ENCODE measurements at regions not wholly inside any gene's neighbourhood (a gene's known extent, or its start where the extent isn't known, plus 50 kb on each side); places are given as distances from the start of the nearest gene placed in this dataset.

DNA sequence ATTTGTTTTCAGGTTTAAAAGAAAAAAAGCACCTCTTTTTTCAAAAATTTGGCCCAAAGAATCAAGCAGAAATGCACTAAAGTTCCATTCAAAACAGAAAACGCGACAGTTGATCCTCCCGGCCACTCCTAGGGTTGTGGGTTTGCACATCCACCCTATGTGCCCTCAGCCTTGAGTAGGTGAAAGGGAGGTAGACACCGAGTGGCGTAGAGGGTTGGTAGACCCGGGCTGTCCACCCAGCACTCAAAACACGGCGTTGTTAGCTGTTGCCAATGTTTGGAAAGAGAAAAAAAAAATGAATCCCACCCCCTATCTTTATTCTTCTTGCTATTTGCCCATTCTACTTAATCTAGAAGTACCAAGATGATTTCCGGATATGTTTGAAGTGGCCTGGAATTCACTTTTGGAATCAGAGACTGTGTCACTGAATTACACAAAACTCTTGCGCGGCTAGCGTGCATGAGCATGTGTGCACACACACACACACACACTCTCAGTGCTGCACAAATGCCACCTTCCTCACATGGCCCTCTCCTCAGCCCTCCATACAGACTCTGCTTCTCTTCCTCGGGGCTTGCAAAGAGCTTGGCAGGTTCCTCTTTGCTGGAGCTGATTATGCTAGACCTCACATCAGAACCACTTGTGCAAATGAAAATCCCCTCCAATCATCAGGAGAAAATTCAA is 110.2 kb upstream of the HAND1 start:
- DNase-seq, result no peak

DNA sequence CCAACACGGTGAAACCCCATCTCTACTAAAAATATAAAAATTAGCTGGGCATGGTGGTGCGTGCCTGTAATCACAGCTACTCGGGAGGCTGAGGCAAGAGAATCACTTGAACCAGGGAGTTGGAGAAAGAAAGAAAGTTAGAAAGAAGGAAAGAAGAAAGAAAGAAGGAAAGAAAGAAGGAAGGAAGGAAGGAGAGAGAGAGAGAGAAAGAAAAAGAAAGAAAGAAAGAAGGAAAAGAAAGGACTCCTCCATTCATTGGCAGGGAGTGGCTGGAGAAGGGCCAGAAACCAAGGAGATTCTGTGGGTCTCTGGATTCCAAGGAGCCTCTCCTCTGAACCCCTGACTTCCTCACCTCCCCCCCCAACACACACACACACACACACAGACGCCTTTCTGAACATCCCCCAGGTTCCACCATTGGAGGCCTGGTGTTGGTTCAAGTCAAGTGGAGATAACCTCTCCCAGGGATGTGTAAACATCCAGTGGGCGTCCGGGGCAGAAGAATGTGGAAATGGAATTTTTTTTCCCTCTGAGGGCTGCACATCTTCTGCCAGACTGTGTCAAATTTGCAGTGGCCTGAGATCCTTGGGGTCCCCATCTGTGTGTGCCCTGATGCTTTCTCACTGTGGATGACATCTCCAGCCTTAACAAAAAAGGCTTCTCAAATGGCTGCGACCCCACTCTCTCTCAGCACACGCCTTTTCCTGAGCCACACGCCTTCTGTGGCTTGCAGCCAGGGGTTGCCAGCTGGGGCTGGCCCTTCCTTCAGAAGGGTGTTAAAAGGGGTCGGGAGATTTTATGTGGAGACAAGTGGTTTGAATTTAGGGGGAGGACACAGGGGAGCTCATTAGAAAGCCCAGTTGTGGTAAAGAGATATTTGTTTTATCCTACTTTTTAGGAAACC is 109.3 kb upstream of the HAND1 start:
- DNase-seq, result no peak

DNA sequence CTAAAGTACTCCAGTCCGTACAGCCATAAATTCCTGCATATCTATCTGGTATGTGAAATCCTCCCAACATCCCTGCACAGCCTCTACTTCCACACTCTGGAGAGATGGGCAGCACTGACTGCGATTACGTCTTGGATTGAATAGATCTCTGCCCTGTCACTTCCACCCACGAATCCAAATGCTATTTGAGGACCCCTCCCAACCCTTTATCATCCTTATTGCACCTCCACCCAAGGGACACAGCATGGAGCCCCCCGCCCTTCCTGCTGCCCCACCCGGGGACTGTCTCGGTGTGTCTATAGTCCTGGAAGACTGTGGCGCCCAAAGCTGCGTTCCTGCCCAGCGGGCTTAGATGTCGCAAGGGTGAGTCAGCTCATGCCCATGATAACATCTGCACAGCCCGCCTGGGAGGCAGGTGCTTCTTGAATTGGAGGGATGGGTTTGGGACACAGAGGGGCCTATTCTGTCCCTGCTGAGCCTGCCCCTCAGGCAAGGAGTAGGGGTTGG is 105.7 kb upstream of the HAND1 start:
- DNase-seq, result no peak

DNA sequence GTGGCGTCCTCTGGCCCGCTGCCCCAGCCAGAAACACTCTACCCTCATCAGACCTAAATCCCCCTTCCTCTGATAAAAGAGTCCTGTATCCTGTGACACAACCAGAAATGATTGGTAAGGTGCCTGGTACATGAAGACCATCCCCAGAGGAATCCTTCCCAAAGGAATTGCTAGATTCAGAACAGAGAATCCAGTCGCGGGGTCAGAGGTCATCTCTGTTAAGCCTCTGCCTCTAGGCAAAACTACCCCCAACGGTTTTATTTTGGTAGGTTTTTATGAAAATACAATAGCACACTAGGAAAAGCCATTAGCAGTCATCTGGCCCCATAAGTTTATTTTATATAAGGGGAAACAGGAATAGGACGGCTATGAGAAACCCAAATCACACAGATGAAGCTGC is 102.4 kb upstream of the HAND1 start:
- DNase-seq, result no peak

DNA sequence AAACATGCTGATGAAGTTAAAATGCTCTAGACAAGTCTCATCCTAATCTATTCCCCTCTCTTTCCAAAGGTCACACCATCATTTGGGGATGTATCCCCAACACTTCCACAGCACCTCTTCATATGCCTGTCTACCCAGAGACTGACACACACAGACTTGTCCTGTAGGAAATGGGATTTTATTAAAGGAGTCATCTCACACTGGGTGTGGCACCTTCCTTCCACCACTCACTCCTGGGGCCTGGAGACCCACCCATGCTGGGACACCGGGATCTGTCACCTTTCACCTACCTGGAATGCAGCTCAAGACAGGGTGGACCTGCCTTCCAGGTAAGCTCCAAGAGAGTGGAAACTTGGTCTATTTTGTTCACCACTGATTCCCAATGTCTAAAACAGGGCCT is 99.4 kb upstream of the HAND1 start:
- no peak for DNase-seq

DNA sequence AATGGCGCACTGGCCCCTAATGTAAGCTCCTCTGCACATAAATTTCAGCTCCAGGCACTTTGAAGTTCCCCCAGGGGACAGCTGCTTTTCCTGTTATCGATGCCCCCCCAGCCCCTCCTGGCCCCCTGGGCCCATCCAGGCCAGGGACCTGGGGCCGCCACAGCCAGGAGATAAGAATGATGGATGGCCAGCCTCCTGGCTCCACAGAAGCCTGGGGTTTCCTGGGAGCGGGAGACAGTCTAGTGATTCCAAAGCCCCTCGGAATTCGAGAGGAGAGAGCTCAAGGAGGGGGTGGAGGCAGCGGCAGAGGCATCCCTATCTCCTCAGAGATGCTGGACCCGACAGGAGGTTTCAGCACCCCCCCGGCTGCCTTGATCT is 98.4 kb upstream of the HAND1 start:
- no peak for DNase-seq

DNA sequence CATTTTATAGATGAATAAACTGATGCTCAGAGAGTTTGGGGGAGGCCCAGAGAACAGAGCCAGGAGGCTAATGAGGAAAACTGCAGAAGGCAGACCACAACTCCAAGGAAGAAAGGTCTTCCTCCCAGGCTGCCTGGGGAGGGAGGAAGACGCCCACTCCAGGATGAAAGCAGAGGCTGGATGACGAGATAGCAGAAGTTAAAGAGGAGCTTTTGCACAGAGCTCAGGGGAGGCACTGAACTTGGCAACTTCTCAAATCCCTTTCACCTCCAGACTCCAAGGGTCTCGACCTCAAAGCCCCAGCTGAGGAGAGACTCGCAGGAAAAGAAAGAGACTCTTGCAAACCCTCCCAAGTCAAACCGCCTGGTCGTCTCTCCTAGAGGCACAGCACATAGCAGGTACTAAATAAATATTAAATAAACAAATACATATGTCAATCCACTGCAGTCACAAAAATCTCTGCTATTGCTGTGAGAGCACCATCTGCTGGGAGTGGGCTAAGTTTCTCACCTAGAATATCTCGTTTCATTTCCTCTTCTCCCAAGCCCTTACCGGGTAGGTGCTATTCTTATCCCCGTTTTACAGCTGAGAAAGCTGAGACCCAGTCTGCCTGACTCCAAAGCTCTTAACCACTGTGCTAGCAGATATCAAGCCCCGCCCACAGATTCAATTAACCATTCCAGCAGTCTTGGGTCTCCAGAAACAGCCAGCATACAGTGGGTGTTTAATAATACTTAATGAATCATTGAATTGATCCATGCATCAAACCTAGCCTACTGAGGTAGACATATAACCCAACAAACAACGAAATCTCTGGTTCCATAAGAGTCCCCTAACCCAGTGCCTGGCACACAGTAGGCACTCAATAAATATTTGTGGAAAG is 97.8 kb upstream of the HAND1 start:
- no peak for DNase-seq

DNA sequence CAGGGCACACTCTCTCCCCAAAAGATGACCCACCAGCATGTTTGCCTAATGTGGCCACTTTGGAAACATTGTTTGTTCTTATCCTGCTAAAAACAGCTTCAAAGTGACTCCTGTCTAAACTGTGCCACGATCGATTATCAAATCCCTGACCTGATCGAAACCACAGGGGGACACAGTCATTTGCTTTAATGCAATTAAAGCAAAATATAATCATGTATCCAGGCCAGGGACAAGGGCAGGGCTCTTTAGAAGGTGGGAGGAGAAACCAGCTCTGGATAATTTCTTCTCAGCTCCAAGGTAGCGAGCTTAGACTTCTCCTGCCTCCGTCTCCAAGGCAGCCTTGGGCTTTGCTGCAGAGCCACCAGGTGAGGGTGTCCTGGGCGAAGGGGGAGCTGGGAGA is 95.0 kb upstream of the HAND1 start:
- no peak for DNase-seq

DNA sequence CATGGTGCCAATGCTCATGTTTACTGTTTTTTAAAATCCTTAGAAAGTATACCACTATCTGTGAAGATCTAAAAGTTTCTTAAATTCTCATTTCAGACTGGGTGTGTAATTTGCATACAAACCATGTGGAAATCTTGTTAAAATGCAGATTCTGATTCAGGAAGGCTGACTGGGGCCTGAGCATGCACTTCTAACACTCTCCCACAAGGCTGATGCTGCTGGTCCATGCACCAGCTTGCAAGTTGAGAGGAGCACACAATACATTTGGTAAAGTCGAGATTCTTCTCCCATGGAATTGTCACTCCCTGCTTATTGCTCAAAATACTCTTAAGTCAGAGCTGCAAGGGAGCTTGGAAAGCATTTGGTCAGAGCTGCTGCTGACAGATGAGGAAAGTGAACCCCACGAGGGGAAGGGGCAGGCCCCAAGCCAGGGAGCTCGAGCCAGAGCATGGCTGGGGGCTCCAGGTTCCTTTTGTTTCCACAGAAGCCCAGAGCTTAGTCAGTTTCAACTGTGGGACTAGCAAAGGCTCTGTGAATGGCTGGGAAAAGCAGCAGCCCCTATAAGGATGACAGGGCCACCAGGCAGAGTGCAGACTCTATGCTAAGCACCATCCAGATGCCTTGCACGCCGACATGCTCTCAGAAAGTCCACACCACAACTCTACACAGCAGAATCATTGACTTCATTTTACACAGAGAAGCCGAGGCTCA is 93.5 kb upstream of the HAND1 start:
- no peak for DNase-seq

DNA sequence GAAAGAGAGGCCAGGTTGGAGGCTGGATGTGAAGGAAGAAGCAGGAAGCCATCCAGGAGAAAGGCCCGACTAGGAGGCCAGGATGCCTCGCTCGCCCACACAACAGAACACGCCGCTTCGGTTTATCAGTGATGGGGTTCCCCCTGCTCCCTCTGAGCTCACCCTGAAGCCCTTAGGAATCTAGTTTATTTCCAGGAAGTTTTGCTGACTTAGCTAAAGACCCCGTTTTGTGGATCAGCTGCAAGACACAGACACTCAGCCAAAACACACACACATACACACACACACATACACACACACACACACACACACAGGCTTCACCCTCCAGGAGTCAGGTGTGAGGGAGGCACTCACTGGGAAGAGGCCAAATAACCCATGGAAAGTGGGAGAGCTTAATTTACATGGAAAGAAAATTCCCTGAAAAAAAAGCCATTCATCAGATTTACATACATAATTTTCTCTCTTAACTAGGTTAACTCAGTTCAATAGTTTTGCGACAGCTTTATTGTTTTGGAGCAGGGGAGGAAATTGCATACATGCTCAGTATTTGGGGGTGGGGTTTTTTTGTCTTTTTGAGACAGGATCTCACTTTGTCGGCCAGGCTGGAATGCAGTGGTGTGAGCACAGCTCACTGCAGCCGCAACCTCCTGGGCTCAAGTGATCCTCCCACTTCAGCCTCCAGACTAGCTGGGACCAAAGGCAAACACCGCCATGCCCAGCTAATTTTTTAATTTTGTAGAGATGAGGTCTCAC is 92.7 kb upstream of the HAND1 start:
- no peak for DNase-seq

DNA sequence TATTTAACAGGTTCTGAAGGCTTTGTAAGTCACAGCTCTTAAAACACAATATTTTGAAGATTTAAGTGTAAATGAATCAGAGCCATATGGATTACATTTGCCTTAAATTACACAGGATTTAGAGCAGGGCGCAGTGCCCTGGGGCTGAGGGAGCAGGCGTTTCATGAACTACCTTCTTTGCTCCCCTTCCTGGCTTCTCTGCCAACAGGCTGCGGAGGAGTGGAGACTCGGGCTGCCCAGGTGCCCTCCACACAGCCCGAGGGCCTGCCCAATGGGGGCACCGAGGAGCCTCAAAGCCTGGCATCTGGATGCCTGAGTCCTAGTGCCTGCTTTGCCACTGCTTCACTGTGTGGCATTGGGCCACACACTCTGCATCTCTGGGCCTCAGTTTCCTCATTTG is 90.6 kb upstream of the HAND1 start:
- DNase-seq, result no peak

DNA sequence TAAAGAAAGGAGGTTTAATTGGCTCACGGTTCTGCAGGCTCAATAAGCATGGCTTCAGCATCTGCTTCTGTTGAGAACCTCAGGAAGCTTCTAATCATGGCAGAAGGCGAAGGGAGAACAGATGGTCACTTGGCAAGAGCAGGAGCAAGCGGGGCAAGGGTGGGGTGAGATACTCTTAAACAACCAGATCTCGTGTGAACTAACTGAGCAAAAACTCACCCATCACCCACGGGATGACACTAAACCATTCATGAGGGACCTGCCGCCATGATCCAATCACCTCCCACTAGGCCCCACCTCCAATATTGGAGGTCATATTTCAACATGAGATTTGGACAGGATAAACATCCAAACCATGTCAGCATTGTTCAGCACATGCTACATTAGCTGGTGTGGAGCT is 89.1 kb upstream of the HAND1 start:
- no peak for DNase-seq

DNA sequence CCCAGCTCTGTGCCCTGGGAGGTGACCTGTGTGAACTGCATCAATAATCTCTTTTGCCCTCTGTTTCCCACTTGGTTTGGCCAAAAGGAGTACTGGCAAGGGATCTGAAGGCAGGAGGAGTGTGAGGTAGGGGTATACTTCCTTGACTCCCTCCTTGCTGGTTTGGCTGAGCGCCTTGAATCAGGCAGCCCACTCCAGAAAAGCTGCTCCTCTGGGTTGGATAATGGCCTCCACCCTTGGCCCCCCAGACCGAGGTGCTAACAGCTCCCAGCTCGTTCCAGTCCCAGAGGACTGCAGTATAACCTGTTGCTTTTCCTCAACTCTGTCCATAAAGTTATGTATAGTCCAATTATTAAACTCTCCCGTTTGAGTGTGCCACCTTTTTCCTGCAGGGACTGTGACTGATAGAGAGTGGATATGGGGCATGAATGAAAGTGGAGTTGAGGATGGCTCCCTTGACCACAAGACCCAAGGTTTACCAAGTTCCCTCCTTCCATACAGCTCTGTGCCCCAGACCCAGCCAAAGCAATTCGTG is 88.2 kb upstream of the HAND1 start:
- no peak for DNase-seq

DNA sequence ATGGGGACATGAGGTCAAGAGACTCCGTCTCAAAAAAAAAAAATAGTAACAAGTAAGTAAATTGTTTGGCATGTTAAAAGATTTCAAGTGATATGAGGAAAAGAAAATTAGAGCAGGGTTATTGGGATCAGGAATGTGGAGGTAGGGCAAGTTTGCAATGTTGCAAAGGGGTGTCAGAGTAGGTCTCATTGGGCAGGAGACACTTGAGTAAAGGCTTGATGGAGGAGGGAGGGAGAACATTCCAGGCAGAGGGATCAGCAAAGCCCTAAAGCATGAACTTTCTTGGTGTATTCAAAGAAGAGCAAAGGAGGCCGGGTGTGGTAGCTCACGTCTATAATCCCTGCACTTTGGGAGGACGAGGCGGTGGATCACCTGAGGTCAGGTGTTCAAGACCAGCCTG is 87.1 kb upstream of the HAND1 start:
- DNase-seq, result no peak

DNA sequence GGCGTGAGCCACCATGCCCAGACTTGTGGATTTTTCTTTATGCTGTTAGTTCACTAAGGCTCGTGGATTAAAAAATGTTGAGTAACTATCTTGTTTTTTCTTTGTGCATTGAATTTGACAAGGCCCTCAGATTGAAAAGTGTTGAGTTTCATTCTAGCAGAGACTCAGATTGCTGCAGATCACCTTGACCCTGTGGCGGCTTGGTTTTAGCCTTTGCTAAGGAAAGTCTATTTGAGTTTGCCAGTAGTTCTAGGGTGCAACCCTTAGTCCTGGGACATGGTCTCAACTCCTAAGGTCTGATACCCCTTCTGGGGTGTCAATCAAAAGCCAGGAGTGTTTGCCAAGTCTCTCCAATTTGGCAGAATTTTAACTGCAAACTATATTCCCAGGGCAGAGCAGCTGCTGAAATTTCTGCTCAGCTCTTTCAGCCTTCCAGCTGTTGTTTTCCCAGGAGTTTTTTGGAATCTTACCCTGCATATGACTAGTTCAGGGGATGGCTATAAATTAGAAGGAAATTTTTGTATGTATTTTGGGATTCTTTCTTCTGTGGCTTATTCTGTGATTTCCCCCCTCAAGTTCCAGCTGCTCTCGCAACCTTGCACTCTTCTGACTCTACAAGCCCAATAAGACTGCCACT is 84.3 kb upstream of the HAND1 start:
- DNase-seq, result no peak

DNA sequence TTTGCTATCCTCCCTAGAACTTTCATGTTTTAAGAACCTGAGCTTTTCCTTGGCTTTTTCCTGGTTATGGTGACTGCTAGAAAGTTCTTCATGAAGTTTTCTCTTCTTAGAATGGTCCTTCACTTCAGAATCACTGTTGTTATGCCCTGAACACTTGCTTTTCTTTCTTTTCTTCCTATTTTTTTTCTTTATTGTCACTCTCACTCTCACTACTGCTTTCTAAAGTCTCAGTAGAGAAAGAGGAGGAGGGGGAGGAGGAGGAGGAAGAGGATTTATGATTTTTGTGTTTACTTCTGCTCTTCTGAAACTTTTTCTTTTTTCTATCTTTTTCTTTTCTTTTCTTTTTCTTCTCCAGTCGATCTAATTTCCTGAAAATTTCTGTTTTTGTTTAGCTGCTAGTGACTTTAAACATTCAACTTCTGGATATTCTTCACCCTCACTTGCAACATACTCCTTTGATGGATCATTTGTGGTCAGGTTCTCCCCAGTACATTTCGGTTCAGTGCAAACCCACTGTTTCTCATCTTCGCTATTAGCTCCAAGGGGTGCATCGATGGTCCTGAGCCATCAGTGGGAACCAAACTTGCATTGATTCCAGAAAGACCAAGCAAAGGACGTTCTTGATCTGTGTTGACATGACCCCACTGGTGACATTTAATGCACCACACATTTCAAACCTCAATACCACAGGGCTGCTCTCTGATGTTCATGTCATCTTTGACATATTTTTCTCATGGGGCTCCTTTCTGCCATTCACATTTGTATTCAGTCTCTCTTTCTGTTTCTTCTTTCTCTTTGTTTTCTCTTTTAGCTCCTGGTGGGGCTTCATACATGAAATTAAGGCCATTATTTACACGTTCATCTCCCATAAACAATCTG is 81.6 kb upstream of the HAND1 start:
- DNase-seq, result no peak

DNA sequence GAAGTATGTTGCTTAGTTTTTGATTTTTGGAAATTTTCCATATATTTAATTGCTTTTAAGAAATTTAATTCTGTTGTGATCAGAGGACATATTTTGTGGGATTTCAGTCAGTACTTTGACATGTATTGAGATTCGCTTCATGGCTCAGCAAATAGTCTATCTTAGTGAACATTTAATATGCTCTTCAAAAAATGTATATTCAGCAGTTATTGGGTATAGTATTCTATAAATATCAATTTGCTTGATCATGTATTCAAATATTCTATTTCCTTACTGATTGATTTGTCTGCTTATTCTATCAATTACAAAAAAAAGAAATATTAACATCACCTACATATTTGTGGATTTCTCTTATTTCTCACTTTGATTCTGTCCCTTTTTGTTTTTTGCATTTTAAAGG is 79.5 kb upstream of the HAND1 start:
- no peak for DNase-seq

DNA sequence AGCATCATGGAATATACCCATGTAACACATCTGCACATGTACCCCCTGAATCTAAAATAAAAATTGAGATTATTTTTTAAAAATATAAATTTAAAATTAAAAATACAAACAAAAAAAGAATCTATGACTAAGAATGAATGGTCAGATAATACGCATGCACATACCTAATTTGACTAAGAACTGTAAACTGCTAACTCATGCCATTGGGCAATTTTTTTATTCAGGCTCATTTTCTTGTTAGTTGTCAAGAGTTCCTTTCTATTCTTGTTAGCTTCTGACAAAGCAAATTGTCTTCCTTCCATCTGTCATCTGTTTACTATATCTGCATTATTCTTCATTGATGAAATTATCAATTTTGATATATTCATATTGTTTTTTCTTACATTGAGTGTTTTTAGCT is 69.5 kb upstream of the HAND1 start:
- no peak for DNase-seq

DNA sequence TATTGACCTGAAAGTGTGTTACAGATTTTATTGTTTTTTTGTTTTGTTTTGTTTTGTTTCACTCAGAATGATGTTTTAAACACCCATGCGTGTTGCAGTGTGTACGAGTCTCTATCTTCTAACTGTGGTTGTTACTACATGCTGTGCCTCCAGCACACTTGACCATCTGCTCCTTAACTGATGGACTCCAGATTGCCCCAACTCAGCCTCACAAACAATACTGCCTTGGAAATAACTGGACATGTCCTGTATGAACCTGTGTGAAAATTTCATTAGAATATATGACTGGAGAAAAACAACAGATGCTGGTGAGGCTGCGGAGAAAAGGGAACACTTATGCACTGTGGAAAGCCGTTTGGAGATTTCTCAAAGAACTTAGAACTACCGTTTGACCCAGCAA is 68.7 kb upstream of the HAND1 start:
- DNase-seq, result no peak

DNA sequence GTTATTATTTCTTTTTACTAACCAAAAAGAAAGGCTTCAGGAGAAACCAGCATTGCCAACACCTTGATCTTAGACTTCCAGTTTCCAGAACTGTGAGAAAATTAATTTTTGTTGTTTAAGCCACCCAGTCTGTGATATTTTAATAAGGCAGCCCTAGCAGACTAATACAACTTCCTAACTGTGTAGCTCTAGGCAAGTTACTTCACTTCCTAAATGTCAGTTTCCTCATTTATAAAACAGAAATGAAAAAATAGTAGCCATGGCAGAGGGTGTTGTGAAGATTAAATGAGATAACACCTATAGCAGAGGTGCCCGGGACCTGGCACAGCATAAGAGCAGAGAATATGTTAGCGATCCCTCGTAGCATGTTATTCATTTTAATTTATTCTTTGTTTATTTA is 66.6 kb upstream of the HAND1 start:
- DNase-seq, result no peak

All from GOT3 (cell line).